NCI-H524 (cell line): ENCODE measurements at regions not wholly inside any gene's neighbourhood (a gene's known extent, or its start where the extent isn't known, plus 50 kb on each side); places are given as distances from the start of the nearest gene placed in this dataset.

Source experiments
- DNase-seq, 2 experiments: peaks; one replicate each; lab custom pipeline; 2025; lab: John Stamatoyannopoulos, UW

GRCh38 chr15:85941186-85941855 is 138.3 kb upstream of the AGBL1 start:
- no peak for DNase-seq

- DNase-seq: no peak
Observed at GRCh38 chr15:85942632-85943031, 137.0 kb upstream of the AGBL1 start.

- peak; percentile 11 to 52 for DNase-seq
Observed at GRCh38 chr15:85943151-85943550, 136.5 kb upstream of the AGBL1 start.

- peak; percentile 18 to 73 for DNase-seq
Observed at GRCh38 chr15:85943791-85944190, 135.9 kb upstream of the AGBL1 start.

- peak; percentile 97 to 99 for DNase-seq
Observed at GRCh38 chr15:85947021-85947420, 132.7 kb upstream of the AGBL1 start.

GRCh38 chr15:85947936-85948335 is 131.7 kb upstream of the AGBL1 start:
- peak; percentile 97 to 99 for DNase-seq

- DNase-seq: no peak
Observed at GRCh38 chr15:85950101-85950500, 129.6 kb upstream of the AGBL1 start.

- DNase-seq: no peak
Observed at GRCh38 chr15:85954586-85954985, 125.1 kb upstream of the AGBL1 start.

- no peak for DNase-seq
Observed at GRCh38 chr15:85955501-85956391, 123.9 kb upstream of the AGBL1 start.

GRCh38 chr15:85956532-85957275 is 123.0 kb upstream of the AGBL1 start:
- no peak for DNase-seq

- DNase-seq: no peak
Observed at GRCh38 chr15:85959611-85960010, 120.1 kb upstream of the AGBL1 start.

- no peak for DNase-seq
Observed at GRCh38 chr15:85960381-85960780, 119.3 kb upstream of the AGBL1 start.

GRCh38 chr15:85961821-85962220 is 117.8 kb upstream of the AGBL1 start:
- DNase-seq: no peak

GRCh38 chr15:85963262-85963760 is 116.4 kb upstream of the AGBL1 start:
- no peak for DNase-seq

- DNase-seq: no peak
Observed at GRCh38 chr15:85964471-85964870, 115.2 kb upstream of the AGBL1 start.

- DNase-seq: no peak
Observed at GRCh38 chr15:85967553-85967952, 112.1 kb upstream of the AGBL1 start.

- DNase-seq: no peak
Observed at GRCh38 chr15:85972805-85973540, 106.7 kb upstream of the AGBL1 start.

- DNase-seq: peak; percentile 84
Observed at GRCh38 chr15:85973584-85974347, 105.9 kb upstream of the AGBL1 start.

GRCh38 chr15:85974348-85974705 is 105.3 kb upstream of the AGBL1 start:
- DNase-seq: no peak

- no peak for DNase-seq
Observed at GRCh38 chr15:85974742-85975141, 104.9 kb upstream of the AGBL1 start.

- DNase-seq: no peak
Observed at GRCh38 chr15:85976102-85976501, 103.6 kb upstream of the AGBL1 start.
